Right kidney (tissue), 1 donor: ENCODE measurements at regions not wholly inside any gene's neighbourhood (a gene's known extent, or its start where the extent isn't known, plus 50 kb on each side); places are given as distances from the start of the nearest gene placed in this dataset.

Experiments used
- DNase-seq: peaks from one replicate; pipeline ENCODE4 v3.0.0-alpha.2; 2016

GRCh38 chr5:3036041-3036788 lies 284.7 kb upstream of the IRX2 start:
- DNase-seq, result no peak

GRCh38 chr5:3035452-3035851 lies 284.0 kb upstream of the IRX2 start:
- DNase-seq, result no peak

GRCh38 chr5:3034881-3035280 lies 283.4 kb upstream of the IRX2 start:
- DNase-seq, result no peak

- DNase-seq, result no peak
Measured at GRCh38 chr5:3034449-3034848, 283.0 kb upstream of the IRX2 start.

GRCh38 chr5:3033033-3033755 lies 281.7 kb upstream of the IRX2 start:
- DNase-seq, result no peak

GRCh38 chr5:3032513-3032912 lies 281.0 kb upstream of the IRX2 start:
- DNase-seq, result no peak

GRCh38 chr5:3031733-3032378 lies 280.4 kb upstream of the IRX2 start:
- DNase-seq, result no peak

GRCh38 chr5:3030511-3031165 lies 279.2 kb upstream of the IRX2 start:
- DNase-seq, result no peak

GRCh38 chr5:3029396-3029795 lies 277.9 kb upstream of the IRX2 start:
- DNase-seq, result no peak

GRCh38 chr5:3027866-3028635 lies 276.6 kb upstream of the IRX2 start:
- DNase-seq, result no peak

- no peak for DNase-seq
Measured at GRCh38 chr5:3027185-3027865, 275.8 kb upstream of the IRX2 start.

- no peak for DNase-seq
Measured at GRCh38 chr5:3026651-3027050, 275.2 kb upstream of the IRX2 start.

- no peak for DNase-seq
Measured at GRCh38 chr5:3026099-3026498, 274.6 kb upstream of the IRX2 start.

GRCh38 chr5:3025392-3025791 lies 273.9 kb upstream of the IRX2 start:
- DNase-seq, result no peak

GRCh38 chr5:3024976-3025375 lies 273.5 kb upstream of the IRX2 start:
- DNase-seq, result no peak

- no peak for DNase-seq
Measured at GRCh38 chr5:3024554-3024953, 273.1 kb upstream of the IRX2 start.

GRCh38 chr5:3024126-3024525 lies 272.6 kb upstream of the IRX2 start:
- DNase-seq, result no peak

- DNase-seq, result no peak
Measured at GRCh38 chr5:3023656-3024055, 272.2 kb upstream of the IRX2 start.

- no peak for DNase-seq
Measured at GRCh38 chr5:3022665-3023064, 271.2 kb upstream of the IRX2 start.

GRCh38 chr5:3020426-3020825 lies 268.9 kb upstream of the IRX2 start:
- no peak for DNase-seq

- no peak for DNase-seq
Measured at GRCh38 chr5:3019045-3019444, 267.6 kb upstream of the IRX2 start.

GRCh38 chr5:3011764-3012017 lies 260.2 kb upstream of the IRX2 start:
- no peak for DNase-seq
